ENCODE measurements at regions not wholly inside any gene's neighbourhood (a gene's known extent, or its start where the extent isn't known, plus 50 kb on each side); places are given as distances from the start of the nearest gene placed in this dataset.

DNA sequence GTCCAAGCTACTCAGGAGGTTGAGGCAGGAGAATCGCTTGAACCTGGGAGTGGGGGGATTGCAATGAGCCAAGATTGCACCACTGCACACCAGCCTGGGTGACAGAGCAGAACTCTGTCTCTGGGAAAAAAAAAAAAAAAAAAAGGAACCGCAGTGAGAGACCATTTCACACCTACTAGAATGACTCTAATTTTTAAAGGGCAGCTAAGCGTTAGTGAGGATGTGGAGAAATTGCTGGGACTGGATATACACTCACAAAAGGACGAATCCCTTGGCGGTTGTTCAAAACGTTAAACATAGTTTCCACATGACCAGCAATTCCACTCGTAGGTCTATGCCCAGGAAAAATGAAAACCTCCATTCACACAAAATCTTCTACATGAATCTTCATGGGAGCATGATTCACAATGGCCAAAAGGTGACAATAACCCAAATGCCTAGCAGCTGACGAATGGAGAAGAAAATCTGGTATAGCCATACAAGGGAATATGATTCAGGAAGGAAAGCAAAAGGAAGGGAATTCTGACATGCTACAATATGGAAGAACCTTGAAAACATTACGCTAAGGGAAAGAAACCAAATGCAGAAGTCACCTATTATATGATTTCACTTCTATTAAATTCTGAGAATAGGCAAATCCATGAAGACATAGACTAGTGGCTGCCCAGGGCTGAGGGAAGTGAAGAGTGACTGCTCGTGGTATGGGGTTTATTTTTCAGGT, 127.0 kb downstream of the CHSY1 start:
- Mint-ChIP-seq H3K4me3 (no peak overlapping the region), H3K9me3 (no peaks in the 10 kb centered on the region), H3K36me3 (ENCODE audit: low read depth) (peaks cover 16% of the 10 kb centered on the region), H3K4me1 (ENCODE audit: low read depth) (peaks cover 75% of the 10 kb centered on the region), H3K27ac (peak overlapping the region; percentile 47), H3K27me3 (ENCODE audit: insufficient read depth) (no peaks in the 10 kb centered on the region)
- no peak for DNase-seq (ENCODE audit: low spot score)
- intact Hi-C loops (cut with micrococcal nuclease): loop anchor here (5.0 kb wide), 1 partner anchor 38 kb away; no protein-coding TSS in a partner anchor

GRCh38 chr15:101123222-101123910, 128.5 kb downstream of the CHSY1 start:
- peaks cover 67% of the 10 kb centered on the region for H3K4me1 Mint-ChIP-seq (ENCODE audit: low read depth)
- intact Hi-C loops (cut with micrococcal nuclease): no loop called here
- peaks cover 16% of the 10 kb centered on the region for H3K36me3 Mint-ChIP-seq (ENCODE audit: low read depth)
- no peaks in the 10 kb centered on the region for H3K9me3 Mint-ChIP-seq
- H3K4me3 Mint-ChIP-seq: peak overlapping the region; percentile 6
- H3K27me3 Mint-ChIP-seq (ENCODE audit: insufficient read depth): no peaks in the 10 kb centered on the region
- H3K27ac Mint-ChIP-seq: peak overlapping the region; percentile 70
- no peak for DNase-seq (ENCODE audit: low spot score)

DNA sequence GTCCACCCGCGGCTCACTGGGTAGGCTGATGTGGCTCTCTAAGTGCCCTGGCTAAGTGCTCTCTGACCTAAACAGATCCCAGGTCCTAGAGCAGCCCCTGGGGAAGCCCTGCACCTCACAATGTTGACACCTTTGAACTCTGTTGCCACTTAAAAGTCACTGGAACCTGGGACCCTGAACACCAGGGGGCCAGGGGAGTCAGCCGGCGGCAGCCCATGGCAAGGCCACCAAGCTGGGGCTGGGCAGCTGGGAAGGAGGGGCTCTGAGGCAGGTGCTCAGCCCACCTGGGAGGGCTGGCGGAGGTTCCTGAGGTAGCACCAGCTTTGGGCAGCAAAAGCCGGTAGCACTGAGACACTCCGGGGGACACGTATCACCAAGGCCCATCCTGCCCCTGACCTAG, 129.0 kb downstream of the CHSY1 start:
- Mint-ChIP-seq H3K27ac (peak overlapping the region; percentile 69), H3K36me3 (ENCODE audit: low read depth) (peaks cover 13% of the 10 kb centered on the region), H3K4me3 (peak overlapping the region; percentile 48), H3K27me3 (ENCODE audit: insufficient read depth) (no peaks in the 10 kb centered on the region), H3K9me3 (no peaks in the 10 kb centered on the region), H3K4me1 (ENCODE audit: low read depth) (peaks cover 61% of the 10 kb centered on the region)
- DNase-seq (ENCODE audit: low spot score): no peak
- intact Hi-C loops (cut with micrococcal nuclease): no loop called here

DNA sequence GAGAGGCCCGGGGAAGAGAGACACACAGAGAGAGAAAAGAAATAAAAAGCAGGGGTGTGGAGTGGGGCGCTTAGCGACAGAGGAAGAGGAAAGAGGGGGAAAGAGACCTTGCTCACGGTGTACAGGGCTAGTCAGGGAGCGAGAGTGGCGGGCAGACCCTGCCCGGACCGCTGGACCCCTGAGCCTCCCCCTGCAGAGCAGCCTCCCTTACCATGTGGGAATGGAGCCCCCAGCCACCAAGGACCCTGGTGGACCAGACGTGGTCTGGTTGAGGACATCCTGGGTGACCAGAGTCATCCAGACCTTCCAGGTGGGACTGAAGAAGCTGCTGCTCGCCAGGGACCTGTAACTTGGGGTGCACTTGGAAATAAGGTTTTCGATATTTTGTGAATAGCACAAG, 129.6 kb downstream of the CHSY1 start:
- intact Hi-C loops (cut with micrococcal nuclease): no loop called here
- H3K27me3 Mint-ChIP-seq (ENCODE audit: insufficient read depth): no peaks in the 10 kb centered on the region
- peaks cover 9% of the 10 kb centered on the region for H3K36me3 Mint-ChIP-seq (ENCODE audit: low read depth)
- H3K9me3 Mint-ChIP-seq: no peaks in the 10 kb centered on the region
- DNase-seq (ENCODE audit: low spot score): no peak
- H3K4me3 Mint-ChIP-seq: peak overlapping the region; percentile 79
- peak overlapping the region; percentile 81 for H3K27ac Mint-ChIP-seq
- peaks cover 56% of the 10 kb centered on the region for H3K4me1 Mint-ChIP-seq (ENCODE audit: low read depth)

DNA sequence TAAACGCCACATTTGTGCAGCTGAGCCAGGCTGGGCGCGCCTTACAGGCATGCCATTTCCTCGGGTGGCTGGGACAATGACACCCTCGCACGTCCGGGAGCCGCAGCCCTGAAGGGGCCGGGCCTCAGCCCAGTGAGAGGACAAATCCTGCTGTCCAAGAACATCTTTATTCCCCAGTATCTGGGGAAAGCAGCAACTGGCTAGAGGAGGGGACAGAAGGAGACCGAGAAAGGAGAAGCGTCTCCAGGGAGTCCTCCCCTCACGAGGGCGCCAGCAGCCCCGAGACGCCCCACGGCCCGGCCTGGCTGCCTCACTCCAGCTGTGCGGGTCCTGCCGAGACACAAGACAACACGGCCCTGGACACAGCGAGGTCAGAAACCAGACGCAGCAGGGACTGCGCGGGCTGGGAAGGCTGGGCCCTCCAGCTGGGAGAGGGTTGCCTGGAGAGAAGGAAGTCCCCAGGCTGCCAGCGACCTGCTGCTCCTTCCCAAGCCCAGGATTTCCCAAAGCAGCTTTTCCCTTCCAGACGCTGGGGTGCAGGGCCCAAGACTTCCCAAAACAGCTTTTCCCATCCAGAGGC, 130.2 kb downstream of the CHSY1 start:
- H3K4me1 Mint-ChIP-seq (ENCODE audit: low read depth): peaks cover 52% of the 10 kb centered on the region
- peaks cover 9% of the 10 kb centered on the region for H3K36me3 Mint-ChIP-seq (ENCODE audit: low read depth)
- H3K9me3 Mint-ChIP-seq: no peaks in the 10 kb centered on the region
- peak overlapping the region; percentile 79 for H3K4me3 Mint-ChIP-seq
- no peaks in the 10 kb centered on the region for H3K27me3 Mint-ChIP-seq (ENCODE audit: insufficient read depth)
- intact Hi-C loops (cut with micrococcal nuclease): no loop called here
- peak overlapping the region; percentile 81 for H3K27ac Mint-ChIP-seq
- DNase-seq (ENCODE audit: low spot score): peak; percentile 24

GRCh38 chr15:101120987-101121386, 130.9 kb downstream of the CHSY1 start:
- Mint-ChIP-seq H3K9me3 (no peaks in the 10 kb centered on the region), H3K4me1 (ENCODE audit: low read depth) (peaks cover 52% of the 10 kb centered on the region), H3K36me3 (ENCODE audit: low read depth) (peaks cover 7% of the 10 kb centered on the region), H3K27me3 (ENCODE audit: insufficient read depth) (no peaks in the 10 kb centered on the region), H3K27ac (no peak overlapping the region), H3K4me3 (no peak overlapping the region)
- DNase-seq (ENCODE audit: low spot score): no peak
- intact Hi-C loops (cut with micrococcal nuclease): no loop called here

DNA sequence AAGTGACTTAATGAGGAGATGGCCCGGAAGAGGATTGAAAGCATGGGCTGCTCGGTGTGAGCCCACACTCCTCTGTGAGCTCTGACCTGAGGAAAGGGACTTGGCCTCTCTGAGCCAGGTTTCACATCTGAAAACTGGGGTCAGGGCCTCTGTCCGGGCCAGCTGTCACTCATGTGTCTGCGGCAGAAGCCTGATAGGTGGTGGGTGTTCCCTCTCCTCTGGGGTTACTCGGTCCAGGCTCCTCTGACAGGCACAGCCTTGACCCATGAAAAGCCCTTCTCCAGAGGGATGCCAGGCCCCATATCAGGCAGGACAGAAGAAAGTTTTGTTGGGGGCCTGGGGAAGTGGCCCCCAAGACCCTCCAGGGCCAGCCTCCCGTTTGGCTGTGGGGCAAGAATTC, 131.4 kb downstream of the CHSY1 start:
- H3K4me3 Mint-ChIP-seq: no peak overlapping the region
- no peaks in the 10 kb centered on the region for H3K9me3 Mint-ChIP-seq
- H3K36me3 Mint-ChIP-seq (ENCODE audit: low read depth): peaks cover 6% of the 10 kb centered on the region
- H3K4me1 Mint-ChIP-seq (ENCODE audit: low read depth): peaks cover 49% of the 10 kb centered on the region
- no peaks in the 10 kb centered on the region for H3K27me3 Mint-ChIP-seq (ENCODE audit: insufficient read depth)
- DNase-seq (ENCODE audit: low spot score): no peak
- intact Hi-C loops (cut with micrococcal nuclease): no loop called here
- no peak overlapping the region for H3K27ac Mint-ChIP-seq

All from activated T-helper 1 cell treated with anti-CD3 and anti-CD28 coated beads, Interleukin-12 subunit alpha, Interleukin-12 subunit beta, Interleukin-2, Interleukin-4 antibody, amounts not matched to agents 30 ng/mL and 10 ng/mL and 1 ng/mL, durations not matched to agents 14 hours and 24 hours and 36 hours (primary cell).